Right lobe of liver (tissue), 6 donors: ENCODE measurements at regions not wholly inside any gene's neighbourhood (a gene's known extent, or its start where the extent isn't known, plus 50 kb on each side); places are given as distances from the start of the nearest gene placed in this dataset.
"Not testable (repeated sequence)": the region's sequence is repeated elsewhere in the genome, so short reads cannot be mapped to it uniquely, and the experiment has no call there.

Experiments
- ATAC-seq, 4 donors: fragments of 200-7000 bp; cut with Tn5 transposase; one replicate each; pipeline ENCODE4 v1.9.1; 2020; ENCODE audit warnings: mild to moderate bottlenecking in 4 of 4, moderate library complexity in 4 of 4
- DNase-seq, 3 donors: peaks; one replicate each; pipeline ENCODE4 v3.0.0-alpha.2; 2020
- H3K27ac ChIP-seq, 3 donors: fragments of 200-600 bp; one replicate each; pipeline ENCODE4 v1.8.0; 2022
- H3K27me3 ChIP-seq, 2 donors: fragments of 200-600 bp; one replicate each; pipeline ENCODE4 v1.8.0; 2022
- H3K36me3 ChIP-seq, 4 donors: fragments of 200-600 bp; sonication (generic) in 1 of 4; one replicate each; pipeline versions ENCODE4 v1.5.1 to v1.8.0; 2017 to 2022; ENCODE audit warnings: control low read depth in 1 of 4
- H3K4me1 ChIP-seq, 4 donors: fragments of 200-600 bp; sonication (generic) in 1 of 4; one replicate each; pipeline versions ENCODE4 v1.5.1 to v1.8.0; 2017 to 2022; ENCODE audit warnings: control low read depth in 1 of 4
- H3K4me3 ChIP-seq, 3 donors: fragments of 200-600 bp; one replicate each; pipeline ENCODE4 v1.8.0; 2022
- H3K9me3 ChIP-seq, 4 donors: fragments of 200-600 bp; sonication (generic) in 1 of 4; one replicate each; pipeline versions ENCODE4 v1.5.1 to v1.8.0; 2017 to 2022; ENCODE audit warnings: control low read depth in 1 of 4
- CTCF ChIP-seq, 4 donors: fragments of 200-600 bp in 3 of 4; fragments of 450-650 bp in 1 of 4; IDR thresholded peaks; one replicate each; pipeline versions ENCODE4 v1.5.1 to v1.8.0; 2016 to 2022; ENCODE audit warnings: antibody characterized with exemption in 4 of 4, mild to moderate bottlenecking in 2 of 4
- POLR2A ChIP-seq: fragments of 450-650 bp; IDR thresholded peaks from one replicate; pipeline ENCODE4 v1.6.1; 2017; ENCODE audit warnings: antibody characterized with exemption, mild to moderate bottlenecking
- WGBS: methylation state at CpG from one replicate; pipeline ENCODE4 v1.1.6; 2018; ENCODE audit warnings: low coverage, low lambda C conversion rate; ENCODE audit not compliant: insufficient coverage; ENCODE audit errors: missing lambda C conversion rate; 5-methylcytosine and 5-hydroxymethylcytosine counted together
- intact Hi-C, 2 donors: fragments of 100-400 bp; cut with DNase I; formaldehyde crosslinking; loops; one replicate each; pipeline versions ENCODE4 v1.11.2 to v1.14.1; 2022
- donor health status: DM: no; HTN: yes; CAD: no.
- donor health status: DM: no; HTN: no; CAD: no.
- donor health status: DM: no; HTN: no; CAD: no.
- donor health status: DM: no; HTN: yes; CAD: no.
- donor health status: DM: no; HTN: yes; CAD: no.

DNA sequence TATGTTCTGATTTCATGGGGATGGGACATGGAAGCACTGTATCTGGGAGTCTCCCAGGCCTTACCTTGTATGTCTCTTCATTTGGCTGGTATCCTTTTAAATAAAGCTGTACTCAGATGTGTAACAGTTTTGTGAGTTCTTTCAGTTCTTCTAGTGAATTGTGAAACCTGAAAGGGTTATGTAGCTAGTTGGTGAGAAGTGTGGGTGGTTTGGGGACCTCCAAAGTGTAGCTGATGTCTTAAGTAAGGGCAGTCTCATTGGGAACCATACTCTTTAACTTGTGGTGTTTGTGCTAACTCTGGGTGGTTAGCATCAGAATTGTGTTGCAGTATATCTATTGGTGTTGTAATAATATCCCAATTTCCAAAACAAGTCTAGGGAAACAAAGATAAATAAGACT lies 166.9 kb upstream of the CCNH start:
- intact Hi-C loops, result no loop called here

DNA sequence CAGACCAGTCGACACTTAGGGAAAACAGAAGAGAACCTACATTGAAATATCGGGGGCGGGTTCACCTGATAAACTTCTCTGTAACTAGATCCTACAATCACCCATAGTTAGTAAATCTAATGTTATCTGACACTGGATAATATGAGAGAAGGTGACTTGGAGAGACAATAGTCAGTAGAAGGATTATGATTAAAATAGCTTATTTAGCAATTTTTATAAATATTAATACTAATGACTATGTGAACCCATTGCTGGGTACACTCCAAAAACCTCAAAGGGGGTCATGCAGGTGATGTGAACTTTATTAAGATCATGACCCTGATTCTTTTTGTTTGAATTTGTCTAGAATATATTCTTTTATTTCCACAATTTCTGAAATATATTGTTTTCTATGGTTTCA lies 164.1 kb upstream of the CCNH start:
- ATAC-seq (no peak), DNase-seq (no peak)
- no peak overlapping the region for H3K27ac ChIP-seq
- H3K27me3 ChIP-seq, result no peaks in the 10 kb centered on the region
- no peaks in the 10 kb centered on the region for H3K4me1 ChIP-seq
- no peaks in the 10 kb centered on the region for H3K36me3 ChIP-seq
- no peak for TF ChIP-seq POLR2A
- TF ChIP-seq CTCF (IDR thresholded peaks at IDR 0.05), result no peak
- no peak overlapping the region for H3K4me3 ChIP-seq
- intact Hi-C loops, result no loop called here
- WGBS, result 67% methylated on average over 3 of the region's 3 CpGs
- no peaks in the 10 kb centered on the region for H3K9me3 ChIP-seq

More for the DNA sequence above, 166.9 kb upstream of the CCNH start:
- H3K4me1 ChIP-seq, result no peaks in the 10 kb centered on the region
- ATAC-seq, result no peak
- TF ChIP-seq POLR2A (no peak), CTCF (IDR thresholded peaks at IDR 0.05) (no peak)
- no peaks in the 10 kb centered on the region for H3K27me3 ChIP-seq
- H3K4me3 ChIP-seq, result no peak overlapping the region
- H3K9me3 ChIP-seq, result no peaks in the 10 kb centered on the region
- no peak overlapping the region for H3K27ac ChIP-seq
- no peaks in the 10 kb centered on the region for H3K36me3 ChIP-seq
- DNase-seq, result no peak

DNA sequence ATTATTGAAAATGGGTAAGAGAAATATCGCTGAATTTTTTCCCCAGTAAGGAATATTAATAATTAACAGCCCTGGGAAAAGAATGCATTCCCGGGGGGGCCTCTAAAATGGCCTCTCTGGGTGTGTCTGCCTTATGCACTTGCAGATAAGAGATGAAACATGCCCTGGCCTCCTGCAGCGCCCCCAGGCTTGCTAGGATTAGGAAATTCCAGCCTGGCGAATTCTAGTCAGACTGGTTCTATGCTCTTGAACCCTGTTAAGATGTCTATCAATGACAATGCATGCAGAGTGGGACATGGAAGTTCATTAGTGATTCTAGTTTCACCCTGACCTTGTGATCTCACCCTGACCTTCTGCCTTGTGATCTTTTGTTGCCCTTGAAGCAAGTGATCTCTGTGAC lies 163.6 kb upstream of the CCNH start:
- intact Hi-C loops, H3K9me3 ChIP-seq, ATAC-seq, DNase-seq, H3K36me3 ChIP-seq, H3K4me3 ChIP-seq, H3K4me1 ChIP-seq, H3K27me3 ChIP-seq, H3K27ac ChIP-seq: not testable (repeated sequence)
- 41% methylated on average over 4 of the region's 4 CpGs for WGBS

GRCh38 chr5:87574106-87574505 lies 161.4 kb upstream of the CCNH start:
- Histone ChIP-seq H3K27ac (no peak overlapping the region), H3K4me3 (no peak overlapping the region), H3K9me3 (no peaks in the 10 kb centered on the region), H3K36me3 (no peaks in the 10 kb centered on the region), H3K4me1 (no peaks in the 10 kb centered on the region), H3K27me3 (no peaks in the 10 kb centered on the region)
- intact Hi-C loops, result no loop called here
- TF ChIP-seq CTCF (IDR thresholded peaks at IDR 0.05) (no peak), POLR2A (no peak)
- no peak for ATAC-seq
- 22% methylated on average over 1 of the region's 1 CpG for WGBS
- DNase-seq, result no peak

- DNase-seq, result no peak
Observed at GRCh38 chr5:87572611-87573010, 159.9 kb upstream of the CCNH start.

More at GRCh38 chr5:87572611-87573010, 159.9 kb upstream of the CCNH start:
- 86% methylated on average over 7 of the region's 8 CpGs for WGBS
- Histone ChIP-seq H3K27ac (no peak overlapping the region), H3K4me3 (no peak overlapping the region), H3K27me3 (no peaks in the 10 kb centered on the region), H3K36me3 (no peaks in the 10 kb centered on the region), H3K4me1 (no peaks in the 10 kb centered on the region), H3K9me3 (no peaks in the 10 kb centered on the region)
- no peak for ATAC-seq
- intact Hi-C loops, result no loop called here
- no peak for TF ChIP-seq CTCF (IDR thresholded peaks at IDR 0.05)
- TF ChIP-seq POLR2A, result no peak
